PC-9 (cell line): ENCODE measurements at regions not wholly inside any gene's neighbourhood (a gene's known extent, or its start where the extent isn't known, plus 50 kb on each side); places are given as distances from the start of the nearest gene placed in this dataset.

ENCODE experiments used
- BruUV-seq: library from RNA; stranded (reverse); fragments of 400-500 nt; replicated peaks from 2 replicates; lab custom pipeline; 2021; lab: Mats Ljungman, UMichigan
- CTCF ChIA-PET: fragments of 300-600 bp; sonication (Branson Sonifier 250); formaldehyde crosslinking; loops from one replicate; lab custom pipeline; 2022; ENCODE audit warnings: antibody characterized with exemption; lab: Charles Lee
- POLR2A ChIA-PET: fragments of 300-600 bp; sonication (Branson Sonifier 250); formaldehyde crosslinking; loops from one replicate; lab custom pipeline; 2022; ENCODE audit warnings: antibody characterized with exemption; ENCODE audit not compliant: unreplicated experiment; lab: Charles Lee
- DNase-seq, 2 experiments: peaks; one replicate each; pipeline versions ENCODE4 v3.0.0 to v3.0.0-alpha.2; 2015 to 2022; ENCODE audit warnings: mixed read lengths in 1 of 2
- H2AFZ ChIP-seq: fragments of 200-600 bp; sonication (generic); 2 replicates; pipeline ENCODE4 v1.8.1; 2017; ENCODE audit warnings: antibody characterized with exemption
- H3F3A ChIP-seq: fragments of 200-600 bp; sonication (generic); 2 replicates; pipeline ENCODE4 v1.8.1; 2017; ENCODE audit warnings: antibody characterized with exemption, mild to moderate bottlenecking, low read depth; ENCODE audit not compliant: insufficient read depth
- H3K27ac ChIP-seq: fragments of 200-600 bp; sonication (generic); 2 replicates; pipeline ENCODE4 v1.6.1; 2016; ENCODE audit warnings: mixed run types
- H3K27me3 ChIP-seq: fragments of 200-600 bp; sonication (generic); 2 replicates; pipeline ENCODE4 v1.6.1; 2016; ENCODE audit warnings: low read depth, mixed run types; ENCODE audit not compliant: insufficient read depth
- H3K36me3 ChIP-seq: fragments of 200-600 bp; sonication (generic); 2 replicates; pipeline ENCODE4 v1.6.1; 2016; ENCODE audit warnings: low read depth, mixed run types
- H3K4me1 ChIP-seq: fragments of 200-600 bp; sonication (generic); replicated peaks from 2 replicates; pipeline ENCODE4 v1.6.1; 2016; ENCODE audit warnings: mixed run types; ENCODE audit not compliant: insufficient read depth
- H3K4me2 ChIP-seq: fragments of 200-600 bp; sonication (generic); 2 replicates; pipeline ENCODE4 v1.6.1; 2017; ENCODE audit warnings: mixed run types
- H3K4me3 ChIP-seq: fragments of 200-600 bp; sonication (generic); 2 replicates; pipeline ENCODE4 v1.6.1; 2016; ENCODE audit warnings: mixed run types
- H3K79me2 ChIP-seq: fragments of 200-600 bp; sonication (generic); 2 replicates; pipeline ENCODE4 v1.6.1; 2017; ENCODE audit warnings: low read depth, mixed run types
- H3K9me2 ChIP-seq: fragments of 200-600 bp; sonication (generic); 2 replicates; pipeline ENCODE4 v1.8.1; 2017; ENCODE audit warnings: mild to moderate bottlenecking; ENCODE audit not compliant: insufficient read depth
- H3K9me3 ChIP-seq: fragments of 200-600 bp; sonication (generic); 2 replicates; pipeline ENCODE4 v1.8.1; 2016; ENCODE audit warnings: low read depth; ENCODE audit not compliant: insufficient read depth
- H4K20me1 ChIP-seq: fragments of 200-600 bp; sonication (generic); 2 replicates; pipeline ENCODE4 v1.8.1; 2017; ENCODE audit not compliant: insufficient read depth
- EZH2 ChIP-seq: fragments of 200-600 bp; sonication (generic); IDR thresholded peaks from 2 replicates; pipeline ENCODE4 v1.8.0; 2017; ENCODE audit warnings: antibody characterized with exemption, low read depth
- intact Hi-C: fragments of 100-400 bp; cut with micrococcal nuclease; formaldehyde crosslinking; loops from one replicate; pipeline ENCODE4 v1.10.0; 2022; ENCODE audit not compliant: unreplicated experiment
- TF ChIP-seq, protein P1 (sequence below): fragments of 200-600 bp; sonication (generic); conservative IDR thresholded peaks from 2 replicates; pipeline ENCODE4 v1.6.1; 2017; ENCODE audit warnings: mixed run types, antibody characterized with exemption, mild to moderate bottlenecking, moderate library complexity

DNA sequence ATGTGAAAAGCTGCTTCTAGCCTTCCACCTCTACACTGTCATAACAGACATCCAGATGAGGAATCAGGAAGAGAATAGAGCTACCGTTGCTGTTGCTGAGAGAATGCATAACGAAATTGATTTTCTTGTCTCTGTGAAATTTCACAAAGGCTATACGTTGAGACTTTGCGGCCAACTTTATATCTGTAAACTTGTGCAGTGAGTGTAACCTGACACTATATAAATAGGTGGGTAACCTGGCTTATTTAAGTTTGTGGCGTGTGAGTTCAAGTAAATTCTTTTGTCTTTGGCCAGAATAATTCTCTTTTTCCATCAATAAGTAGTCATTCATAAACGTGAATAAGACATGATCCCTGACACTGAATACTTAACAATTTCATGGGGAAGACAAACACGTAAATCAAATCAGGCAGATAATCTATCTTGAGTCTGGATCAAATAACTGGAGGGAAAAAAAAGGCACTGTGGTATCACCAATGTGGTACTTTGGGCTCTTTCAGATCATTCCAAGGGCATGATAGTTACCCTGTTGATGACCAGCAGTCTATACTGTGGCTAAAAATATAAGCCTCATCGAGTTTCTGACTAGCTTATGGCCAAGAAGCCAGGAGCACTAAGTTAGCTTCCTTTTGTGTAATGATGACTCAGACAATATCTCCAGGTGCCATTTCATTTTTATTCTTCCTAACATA lies 98.2 kb upstream of the RASA1 start:
- Histone ChIP-seq H3F3A (0 out of 2 replicates have a peak, but pooled peaks cover 4% of the 10 kb centered on the region), H3K79me2 (no peaks in the 10 kb centered on the region), H3K36me3 (no peaks in the 10 kb centered on the region), H3K9me3 (no peaks in the 10 kb centered on the region), H3K4me1 (no peaks in the 10 kb centered on the region), H3K27me3 (no peaks in the 10 kb centered on the region), H4K20me1 (no peaks in the 10 kb centered on the region), H2AFZ (peak overlapping the region; percentile 30; the same call in 1 of the 2 replicates), H3K27ac (no peak overlapping the region), H3K4me2 (0 out of 2 replicates have a peak overlapping the region, but pooled peaks have one; percentile 11), H3K4me3 (no peak overlapping the region), H3K9me2 (no peaks in the 10 kb centered on the region; the same call in 1 of the 2 replicates)
- TF ChIP-seq EZH2: no peak
- TF ChIP-seq, protein P1, sequence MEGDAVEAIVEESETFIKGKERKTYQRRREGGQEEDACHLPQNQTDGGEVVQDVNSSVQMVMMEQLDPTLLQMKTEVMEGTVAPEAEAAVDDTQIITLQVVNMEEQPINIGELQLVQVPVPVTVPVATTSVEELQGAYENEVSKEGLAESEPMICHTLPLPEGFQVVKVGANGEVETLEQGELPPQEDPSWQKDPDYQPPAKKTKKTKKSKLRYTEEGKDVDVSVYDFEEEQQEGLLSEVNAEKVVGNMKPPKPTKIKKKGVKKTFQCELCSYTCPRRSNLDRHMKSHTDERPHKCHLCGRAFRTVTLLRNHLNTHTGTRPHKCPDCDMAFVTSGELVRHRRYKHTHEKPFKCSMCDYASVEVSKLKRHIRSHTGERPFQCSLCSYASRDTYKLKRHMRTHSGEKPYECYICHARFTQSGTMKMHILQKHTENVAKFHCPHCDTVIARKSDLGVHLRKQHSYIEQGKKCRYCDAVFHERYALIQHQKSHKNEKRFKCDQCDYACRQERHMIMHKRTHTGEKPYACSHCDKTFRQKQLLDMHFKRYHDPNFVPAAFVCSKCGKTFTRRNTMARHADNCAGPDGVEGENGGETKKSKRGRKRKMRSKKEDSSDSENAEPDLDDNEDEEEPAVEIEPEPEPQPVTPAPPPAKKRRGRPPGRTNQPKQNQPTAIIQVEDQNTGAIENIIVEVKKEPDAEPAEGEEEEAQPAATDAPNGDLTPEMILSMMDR: no peak
- no TSS peak for BruUV-seq
- CTCF ChIA-PET: no interaction called here
- intact Hi-C loops: loop anchor here (1.0 to 5.0 kb wide), 2 partner anchors 48 to 97 kb away; no protein-coding TSS in a partner anchor
- no peak for DNase-seq
- POLR2A ChIA-PET: interaction anchor here (0.6 to 0.7 kb wide), 2 partner anchors 30 to 98 kb away, joined by 3 to 7 read pairs; partner anchors contain the start of gene RASA1

DNA sequence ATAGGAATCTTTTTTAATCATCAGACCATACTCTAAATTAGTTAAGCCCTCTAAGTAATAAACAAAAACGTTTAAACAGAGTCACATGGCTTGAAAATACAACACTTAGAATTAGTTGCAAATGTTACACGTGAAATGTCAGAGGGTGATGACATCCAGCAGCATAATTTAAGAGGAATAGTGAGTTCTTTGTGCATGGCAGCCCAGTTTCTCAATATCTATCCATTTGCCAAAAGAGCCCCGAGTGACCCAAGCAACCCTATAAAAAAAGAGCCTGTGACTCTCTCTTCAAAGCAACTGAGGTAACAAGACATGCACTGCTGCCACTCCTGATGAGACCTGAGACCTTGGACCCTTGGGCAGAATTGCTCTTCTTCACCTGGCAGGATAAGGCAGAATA lies 96.9 kb upstream of the RASA1 start:
- no peaks in the 10 kb centered on the region for H3K4me1 ChIP-seq
- POLR2A ChIA-PET: no interaction called here
- TF ChIP-seq, protein P1: no peak
- TF ChIP-seq EZH2: no peak
- no peak for DNase-seq
- no peaks in the 10 kb centered on the region for H3K9me3 ChIP-seq
- H3F3A ChIP-seq: 0 out of 2 replicates have a peak, but pooled peaks cover 4% of the 10 kb centered on the region
- intact Hi-C loops: no loop called here
- no peaks in the 10 kb centered on the region for H3K27me3 ChIP-seq
- no peaks in the 10 kb centered on the region for H4K20me1 ChIP-seq
- no peak overlapping the region for H3K4me3 ChIP-seq
- no peaks in the 10 kb centered on the region; the same call in 1 of the 2 replicates for H3K9me2 ChIP-seq
- no peak overlapping the region for H2AFZ ChIP-seq
- BruUV-seq: no TSS peak
- no peak overlapping the region for H3K4me2 ChIP-seq
- H3K36me3 ChIP-seq: no peaks in the 10 kb centered on the region
- CTCF ChIA-PET: no interaction called here
- no peak overlapping the region for H3K27ac ChIP-seq
- H3K79me2 ChIP-seq: no peaks in the 10 kb centered on the region

DNA sequence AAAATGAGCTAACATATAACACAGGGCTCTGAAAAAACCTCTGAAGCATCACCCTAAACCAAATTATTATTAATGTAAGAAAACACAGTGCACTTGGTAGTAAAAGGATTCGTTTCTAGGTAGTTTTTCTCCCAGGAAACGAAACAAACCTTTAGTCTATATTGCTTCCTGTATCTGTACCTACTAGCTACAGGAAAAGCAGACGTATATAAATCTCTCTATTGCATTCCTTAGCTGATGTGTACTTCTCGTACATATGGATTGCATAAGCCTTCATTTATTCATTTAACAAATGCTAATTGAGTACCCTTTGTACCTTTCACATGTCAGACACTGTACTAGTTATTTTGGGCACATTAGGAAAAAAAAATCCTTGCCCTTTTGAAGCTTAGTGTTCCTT lies 85.0 kb upstream of the RASA1 start:
- POLR2A ChIA-PET: no interaction called here
- Histone ChIP-seq H3K4me3 (no peak overlapping the region), H2AFZ (no peak overlapping the region), H3K27me3 (no peaks in the 10 kb centered on the region), H3K9me2 (peaks cover 8% of the 10 kb centered on the region; the same call in 1 of the 2 replicates), H3K36me3 (no peaks in the 10 kb centered on the region), H3K4me1 (no peaks in the 10 kb centered on the region), H3K79me2 (no peaks in the 10 kb centered on the region), H3K9me3 (no peaks in the 10 kb centered on the region; the same call in 1 of the 2 replicates), H3F3A (no peaks in the 10 kb centered on the region), H3K27ac (no peak overlapping the region), H4K20me1 (no peaks in the 10 kb centered on the region), H3K4me2 (no peak overlapping the region)
- BruUV-seq: no TSS peak
- TF ChIP-seq, protein P1: no peak
- TF ChIP-seq EZH2: no peak
- intact Hi-C loops: no loop called here
- no peak for DNase-seq
- CTCF ChIA-PET: no interaction called here
